K562 (cell line): ENCODE measurements at regions not wholly inside any gene's neighbourhood (a gene's known extent, or its start where the extent isn't known, plus 50 kb on each side); places are given as distances from the start of the nearest gene placed in this dataset.
A peak's percentile ranks its signal among the peaks of the same experiment; 100 is the strongest.

ENCODE experiments used
- CTBP1 ChIP-seq: fragments of 450-650 bp; IDR thresholded peaks from 2 replicates; pipeline ENCODE4 v1.6.1; 2016; ENCODE audit warnings: borderline replicate concordance
- E2F1 ChIP-seq: sonication (generic); formaldehyde crosslinking; IDR thresholded peaks from 2 replicates; pipeline ENCODE4 v1.8.1; 2023; ENCODE audit warnings: mild to moderate bottlenecking, missing genetic modification reagents, moderate library complexity
- FOXA1 ChIP-seq: fragments of 450-650 bp; IDR thresholded peaks from 2 replicates; pipeline ENCODE4 v1.6.1; 2016; ENCODE audit warnings: mild to moderate bottlenecking, borderline replicate concordance
- LARP7 ChIP-seq: fragments of 450-650 bp; IDR thresholded peaks from 2 replicates; pipeline ENCODE4 v1.6.1; 2016
- MAFF ChIP-seq: IDR thresholded peaks from 2 replicates; pipeline ENCODE4 v1.6.1; 2012; ENCODE audit warnings: low read length, improper control_type of control experiment
- MAFG ChIP-seq: fragments of 450-650 bp; conservative IDR thresholded peaks from 2 replicates; pipeline ENCODE4 v1.6.1; 2016; ENCODE audit warnings: missing genetic modification characterization, missing compliant biosample characterization
- MYC ChIP-seq, 2 experiments: fragments of 250-450 bp in 1 of 2; sonication (Bioruptor Pico) in 1 of 2; IDR thresholded peaks; 2 replicates each; pipeline versions ENCODE4 v1.5.1 to v1.6.1; 2012 to 2021; ENCODE audit warnings: low read depth in 2 of 2, borderline replicate concordance in 1 of 2, improper control_type of control experiment in 1 of 2, low read length in 1 of 2, mild to moderate bottlenecking in 1 of 2, moderate library complexity in 1 of 2
- NCOA6 ChIP-seq: fragments of 450-650 bp; IDR thresholded peaks from 2 replicates; pipeline ENCODE4 v1.6.1; 2017; ENCODE audit warnings: mild to moderate bottlenecking
- NEUROD1 ChIP-seq: fragments of 150-350 bp; IDR thresholded peaks from 2 replicates; pipeline ENCODE4 v1.6.1; 2014; ENCODE audit warnings: borderline replicate concordance, low read length, low read depth; ENCODE audit not compliant: partially characterized antibody
- NFIX ChIP-seq: fragments of 250-450 bp; sonication (Bioruptor Pico); IDR thresholded peaks from 2 replicates; pipeline ENCODE4 v1.4.0; 2020; ENCODE audit warnings: low read depth, mild to moderate bottlenecking, moderate library complexity
- NFYB ChIP-seq: IDR thresholded peaks from 2 replicates; pipeline ENCODE4 v1.6.1; 2011; ENCODE audit warnings: mild to moderate bottlenecking, moderate library complexity; ENCODE audit not compliant: insufficient read length; ENCODE audit errors: extremely low read depth
- PRDM10 ChIP-seq: fragments of 450-650 bp; IDR thresholded peaks from 2 replicates; pipeline ENCODE4 v1.6.1; 2018; ENCODE audit not compliant: partially characterized antibody
- RBM22 ChIP-seq: fragments of 200-400 bp; formaldehyde crosslinking; IDR thresholded peaks from 2 replicates; pipeline ENCODE4 v1.6.1; 2018; ENCODE audit warnings: low read length, low read depth; ENCODE audit not compliant: poor library complexity, severe bottlenecking
- SNAPC5 ChIP-seq: fragments of 250-450 bp; sonication (Bioruptor Pico); IDR thresholded peaks from 2 replicates; pipeline ENCODE4 v1.8.0; 2021; ENCODE audit warnings: moderate library complexity, mild to moderate bottlenecking, inconsistent platforms
- TAF7 ChIP-seq: fragments of 450-650 bp; IDR thresholded peaks from 2 replicates; pipeline ENCODE4 v1.6.1; 2016; ENCODE audit warnings: missing genetic modification characterization, missing compliant biosample characterization
- TBL1XR1 ChIP-seq, 2 experiments: IDR thresholded peaks; 2 replicates each; pipeline ENCODE4 v1.6.1; 2012; ENCODE audit warnings: improper control_type of control experiment in 2 of 2, low read length in 2 of 2, mild to moderate bottlenecking in 1 of 2
- USF1 ChIP-seq: sonication (generic); formaldehyde crosslinking; IDR thresholded peaks from 2 replicates; pipeline ENCODE4 v1.9.0; 2022; ENCODE audit warnings: mild to moderate bottlenecking, missing genetic modification reagents
- ZNF165 ChIP-seq: fragments of 250-450 bp; sonication (Bioruptor Pico); IDR thresholded peaks from 2 replicates; pipeline ENCODE4 v1.4.0; 2020; ENCODE audit warnings: borderline replicate concordance
- ZNF589 ChIP-seq: fragments of 200-800 bp; sonication (Bioruptor generic); IDR thresholded peaks from 2 replicates; pipeline ENCODE4 v1.6.1; 2016; ENCODE audit warnings: low read depth, missing genetic modification characterization, missing compliant biosample characterization
- ZNF639 ChIP-seq, 2 experiments: fragments of 200-800 bp in 1 of 2; sonication (Bioruptor generic) in 1 of 2; sonication (generic) in 1 of 2; formaldehyde crosslinking in 1 of 2; IDR thresholded peaks in 1 of 2; conservative IDR thresholded peaks in 1 of 2; 2 replicates each; pipeline versions ENCODE4 v1.5.0 to v1.6.1; 2016 to 2020; ENCODE audit warnings: missing compliant biosample characterization in 1 of 2, missing genetic modification characterization in 1 of 2, missing genetic modification reagents in 1 of 2
- ZNF785 ChIP-seq: fragments of 250-450 bp; sonication (Bioruptor Pico); IDR thresholded peaks from 2 replicates; pipeline ENCODE4 v1.4.0; 2020; ENCODE audit warnings: mild to moderate bottlenecking

- TF ChIP-seq E2F1 (CRISPR knock-in tag), result no peak
- no peak for TF ChIP-seq SNAPC5
- no peak for TF ChIP-seq ZNF589
- TF ChIP-seq RBM22, result no peak
- TF ChIP-seq NFYB, result no peak
- no peak for TF ChIP-seq ZNF165 (CRISPR knock-in tag)
- no peak for TF ChIP-seq MYC (IDR thresholded peaks at IDR 0.05; ENCODE audit: low read depth, low read length)
- TF ChIP-seq MYC (CRISPR knock-in tag; IDR thresholded peaks at IDR 0.05; ENCODE audit: borderline replicate concordance, low read depth), result no peak
- TF ChIP-seq MAFF, result peak; percentile 56; the same call in 1 of the 2 replicates
- TF ChIP-seq USF1 (CRISPR knock-in tag), result no peak
- TF ChIP-seq NFIX (CRISPR knock-in tag), result no peak
- no peak for TF ChIP-seq CTBP1
- no peak for TF ChIP-seq ZNF785
- TF ChIP-seq PRDM10, result no peak
- no peak for TF ChIP-seq NCOA6
- no peak for TF ChIP-seq NEUROD1
- TF ChIP-seq TBL1XR1 (IDR thresholded peaks at IDR 0.05; ENCODE audit: low read length in 2 of 2), result no peak
- no peak for TF ChIP-seq FOXA1
- peak; percentile 63; the same call in 1 of the 2 replicates for TF ChIP-seq MAFG (tag)
- TF ChIP-seq ZNF639 (CRISPR knock-in tag; conservative IDR thresholded peaks at IDR 0.05 in 1 of 2, IDR thresholded peaks at IDR 0.05 in 1 of 2), result no peak
- TF ChIP-seq TAF7 (tag), result no peak
- no peak for TF ChIP-seq LARP7
Observed at GRCh38 chr1:183744132-183744913, 60.6 kb upstream of the RGL1 start (continued).
